Stimulated activated CD8-positive, alpha-beta memory T cell treated with anti-CD3 and anti-CD28 coated beads, Interleukin-15, amount 100 ng/mL, for 1 hour (primary cell): ENCODE measurements at regions not wholly inside any gene's neighbourhood (a gene's known extent, or its start where the extent isn't known, plus 50 kb on each side); places are given as distances from the start of the nearest gene placed in this dataset.
"Not testable (repeated sequence)": the region's sequence is repeated elsewhere in the genome, so short reads cannot be mapped to it uniquely, and the experiment has no call there.

Experiments
- DNase-seq: peaks from one replicate; pipeline ENCODE4 v3.0.0-alpha.2; 2020; ENCODE audit warnings: low read depth

DNA sequence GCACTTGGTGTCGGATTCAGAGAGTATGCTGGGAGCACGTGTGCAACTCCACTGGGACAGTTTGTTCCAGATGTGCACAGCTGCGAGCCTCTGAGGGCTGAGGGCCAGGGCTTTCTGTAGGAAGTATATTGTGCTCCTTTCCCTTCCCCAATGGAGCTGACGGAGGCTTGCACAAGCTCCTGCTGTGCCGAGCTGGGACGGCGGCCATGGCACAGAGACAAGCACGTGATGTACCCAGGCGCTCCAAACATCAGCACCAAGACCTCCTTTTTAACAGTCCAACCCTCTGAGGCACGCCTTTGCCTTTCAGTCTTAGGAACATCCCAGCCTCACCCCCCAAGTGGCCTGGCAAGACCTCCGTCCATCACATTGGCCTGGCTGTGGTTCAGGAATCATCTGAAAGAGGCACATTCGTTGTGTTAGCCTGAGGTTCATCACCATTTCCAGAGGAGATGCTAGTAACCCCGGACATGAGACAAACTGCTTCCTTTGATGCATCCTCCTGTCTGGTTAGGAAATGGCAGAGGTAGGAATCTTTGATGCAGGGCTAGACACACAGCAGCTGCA is 339.2 kb upstream of the KAZN start:
- DNase-seq: no peak

DNA sequence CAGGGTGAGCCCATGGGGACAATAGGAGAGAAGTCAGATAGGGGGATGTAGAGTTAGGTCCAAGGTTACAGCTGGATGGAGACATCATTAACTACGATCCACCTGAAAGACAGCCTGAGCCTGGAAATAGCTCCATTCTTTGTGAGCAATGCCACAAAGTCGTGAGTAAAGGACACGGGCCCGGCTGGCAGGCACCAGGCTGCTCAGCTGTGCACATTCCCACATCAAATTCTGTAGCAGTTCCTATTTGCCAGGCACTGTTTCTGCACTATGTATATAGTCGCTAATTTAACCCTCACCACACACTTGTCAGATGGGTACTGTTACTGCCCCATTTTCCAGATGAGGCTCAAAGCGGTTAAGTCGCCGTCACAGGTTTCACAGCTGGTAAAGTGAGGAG is 338.0 kb upstream of the KAZN start:
- no peak for DNase-seq

DNA sequence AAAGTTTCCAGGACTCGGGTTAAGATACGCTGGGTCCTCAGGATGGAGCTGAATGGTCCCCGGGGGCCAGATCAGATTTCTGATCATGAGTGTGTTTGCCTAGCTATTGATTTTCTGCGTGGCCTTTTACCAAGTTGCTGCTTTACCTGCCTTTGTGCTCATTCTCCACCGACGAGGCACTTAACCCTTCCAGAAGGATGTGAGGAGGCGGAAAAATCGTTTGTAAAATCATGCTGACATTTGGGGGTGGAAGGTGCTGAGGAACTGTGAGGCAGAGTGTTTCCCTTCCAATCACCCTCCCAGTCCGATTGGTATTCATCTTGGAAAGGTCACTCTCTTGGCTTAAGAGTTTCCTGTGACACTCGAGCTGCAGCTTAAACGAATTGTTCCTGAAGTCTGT is 337.1 kb upstream of the KAZN start:
- no peak for DNase-seq

DNA sequence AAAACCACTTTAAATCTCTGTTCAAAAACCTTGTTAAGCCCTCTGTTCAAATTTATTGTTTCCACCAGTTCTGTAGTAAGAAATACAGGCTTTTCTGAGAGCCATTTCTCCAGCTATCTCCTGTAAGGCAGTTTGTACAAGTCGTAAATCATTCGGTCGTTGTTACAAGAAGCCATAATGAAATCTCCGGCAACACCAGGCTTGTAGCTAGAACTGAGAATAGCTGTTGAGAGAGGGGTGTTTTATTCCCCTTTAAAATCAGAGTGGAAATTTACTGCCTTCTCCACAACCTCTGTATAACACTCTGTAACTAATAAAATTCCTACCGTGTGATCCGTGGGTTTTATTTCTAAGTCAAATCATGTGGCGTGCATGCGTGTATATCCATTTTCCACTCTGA is 335.8 kb upstream of the KAZN start:
- DNase-seq: no peak

- DNase-seq: no peak
Observed at GRCh38 chr1:14263225-14263624, 335.3 kb upstream of the KAZN start.

DNA sequence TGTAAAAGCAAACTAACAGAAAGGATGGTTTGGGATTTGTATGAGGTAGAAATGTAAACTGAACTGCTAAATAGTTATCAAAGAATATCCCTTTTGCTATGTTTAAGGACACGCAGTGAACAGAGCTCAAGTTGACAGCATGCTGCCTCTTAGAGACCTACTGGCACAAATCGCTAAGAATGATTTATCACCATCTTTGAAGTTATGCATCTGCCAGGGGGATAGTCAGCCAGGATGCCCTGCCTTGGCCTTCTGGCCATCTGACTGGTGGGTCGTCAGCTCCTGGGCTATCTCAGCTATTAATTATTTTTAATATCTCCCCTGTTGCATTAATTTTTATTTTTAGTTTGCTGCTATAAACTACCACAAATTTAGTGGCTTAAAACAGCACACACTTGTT is 334.8 kb upstream of the KAZN start:
- DNase-seq: no peak

GRCh38 chr1:14265495-14265894 is 333.0 kb upstream of the KAZN start:
- no peak for DNase-seq

GRCh38 chr1:14267991-14268390 is 330.5 kb upstream of the KAZN start:
- DNase-seq: no peak

GRCh38 chr1:14270821-14271220 is 327.7 kb upstream of the KAZN start:
- DNase-seq: no peak

- no peak for DNase-seq
Observed at GRCh38 chr1:14273811-14274210, 324.7 kb upstream of the KAZN start.

DNA sequence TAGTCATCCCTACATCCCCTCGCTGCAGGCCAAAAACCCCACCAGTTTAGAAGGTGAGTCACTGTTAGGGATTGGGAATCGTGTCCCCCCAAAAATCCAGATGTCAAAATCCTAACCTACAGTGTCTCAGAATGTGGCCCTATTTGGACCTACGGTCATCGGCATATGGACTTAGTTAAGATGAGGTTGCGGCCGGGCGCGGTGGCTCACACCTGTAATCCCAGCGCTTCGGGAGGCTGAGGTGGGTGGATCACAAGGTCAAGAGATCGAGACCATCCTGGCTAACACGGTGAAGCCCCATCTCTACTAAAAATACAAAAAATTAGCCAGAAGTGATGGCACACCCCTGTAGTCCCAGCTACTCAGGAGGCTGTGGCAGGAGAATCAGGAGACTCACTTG is 318.6 kb upstream of the KAZN start:
- not testable (repeated sequence) for DNase-seq

- no peak for DNase-seq
Observed at GRCh38 chr1:14280909-14281308, 317.6 kb upstream of the KAZN start.

DNA sequence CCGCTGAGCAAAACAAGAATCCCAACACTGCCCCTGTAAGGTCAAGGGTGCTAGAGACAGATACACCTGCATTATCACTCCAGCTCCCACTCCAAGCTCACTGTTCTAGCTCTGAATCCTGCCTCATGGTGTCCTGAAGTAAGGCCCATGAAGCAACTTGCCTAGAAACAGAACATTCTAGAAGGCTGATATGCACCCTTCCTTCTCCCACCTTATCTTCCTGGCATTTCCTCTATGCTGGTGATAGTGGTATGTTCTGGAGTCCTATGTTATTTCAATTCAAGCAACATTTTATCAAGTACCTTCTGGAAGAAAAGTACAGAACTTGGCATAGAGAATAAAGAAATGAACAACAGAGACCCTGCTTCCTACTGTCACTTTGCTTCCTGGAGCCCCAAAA is 317.1 kb upstream of the KAZN start:
- DNase-seq: no peak

DNA sequence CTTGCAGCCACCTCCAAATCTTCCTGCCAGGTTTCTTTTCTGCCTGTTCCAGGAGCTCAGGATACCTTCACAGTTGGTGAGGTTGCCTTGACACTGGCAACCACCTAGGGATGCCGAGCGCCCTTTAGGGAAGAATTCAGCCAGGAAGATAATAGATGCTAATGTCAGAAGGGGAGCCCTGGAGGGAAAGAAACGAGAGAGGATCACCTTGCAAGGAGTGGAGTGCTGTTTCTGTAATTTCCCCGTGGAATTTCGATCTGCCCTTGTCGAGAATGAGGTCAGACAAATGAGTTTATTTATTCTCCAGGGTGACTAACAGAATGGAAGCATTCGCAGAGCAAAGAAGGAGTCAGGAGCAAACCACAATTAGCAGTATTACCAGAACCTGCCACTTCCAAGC is 315.8 kb upstream of the KAZN start:
- DNase-seq: no peak

GRCh38 chr1:14285238-14285637 is 313.2 kb upstream of the KAZN start:
- no peak for DNase-seq

- not testable (repeated sequence) for DNase-seq
Observed at GRCh38 chr1:14291182-14291581, 307.3 kb upstream of the KAZN start.

DNA sequence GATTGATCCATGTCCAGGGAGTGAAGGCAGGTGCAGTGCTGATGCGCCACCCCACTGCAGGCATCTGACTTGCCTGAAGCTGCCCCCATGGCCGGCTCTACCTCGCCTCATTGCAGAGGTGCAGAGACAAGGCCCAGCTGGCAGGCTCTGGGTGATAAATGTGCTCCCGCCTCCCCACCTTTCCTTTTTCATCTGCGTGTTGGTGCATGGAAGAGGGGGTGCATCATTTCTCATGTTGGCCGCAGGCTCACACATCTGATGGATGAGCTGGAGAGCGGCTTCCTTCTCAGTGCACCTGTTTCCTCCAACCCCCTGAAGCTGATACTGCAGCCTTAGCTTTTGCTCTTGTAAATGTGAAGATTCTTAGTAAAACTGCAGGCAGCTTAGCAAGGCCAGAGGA is 306.0 kb upstream of the KAZN start:
- no peak for DNase-seq

- no peak for DNase-seq
Observed at GRCh38 chr1:14294006-14294405, 304.5 kb upstream of the KAZN start.

GRCh38 chr1:14294860-14295536 is 303.5 kb upstream of the KAZN start:
- DNase-seq: no peak

GRCh38 chr1:14296795-14297194 is 301.7 kb upstream of the KAZN start:
- DNase-seq: no peak

DNA sequence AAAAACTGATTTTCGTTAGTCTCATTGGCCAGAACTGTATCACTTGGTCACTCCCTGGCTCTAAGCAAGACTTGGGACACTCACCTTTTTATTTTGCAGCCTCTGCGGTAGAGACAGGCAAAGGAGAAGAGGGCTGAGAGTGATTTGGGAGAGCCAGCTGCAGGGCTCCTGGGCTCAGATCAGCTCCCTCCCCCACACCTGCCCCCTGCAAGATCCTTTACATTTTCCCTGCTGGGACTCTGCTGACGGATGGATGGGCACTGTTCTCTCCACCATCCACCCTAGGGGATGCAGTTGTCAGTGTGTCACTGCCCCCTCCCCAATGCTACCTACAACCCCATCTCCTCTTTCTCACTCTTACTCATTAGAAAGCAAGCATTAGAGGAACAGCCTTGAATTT is 301.1 kb upstream of the KAZN start:
- DNase-seq: no peak

DNA sequence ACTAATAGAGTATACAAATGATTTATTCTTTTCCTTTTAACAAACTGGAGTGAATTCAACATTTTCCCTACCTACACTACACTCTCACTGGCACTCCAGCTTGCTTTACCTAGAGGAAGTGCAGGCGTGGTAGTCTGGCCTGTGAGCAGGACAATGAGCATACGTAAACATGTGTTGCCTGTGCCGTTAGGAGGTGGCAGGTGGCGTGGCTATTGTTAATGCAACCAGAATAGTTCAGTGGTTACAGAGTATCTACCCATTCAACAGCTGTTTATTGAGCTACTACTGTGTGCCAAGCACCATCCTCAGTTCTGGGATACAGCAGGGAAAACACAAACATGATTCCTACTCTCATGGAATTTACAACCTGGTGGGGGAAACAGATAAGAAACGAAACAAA is 299.7 kb upstream of the KAZN start:
- DNase-seq: no peak

DNA sequence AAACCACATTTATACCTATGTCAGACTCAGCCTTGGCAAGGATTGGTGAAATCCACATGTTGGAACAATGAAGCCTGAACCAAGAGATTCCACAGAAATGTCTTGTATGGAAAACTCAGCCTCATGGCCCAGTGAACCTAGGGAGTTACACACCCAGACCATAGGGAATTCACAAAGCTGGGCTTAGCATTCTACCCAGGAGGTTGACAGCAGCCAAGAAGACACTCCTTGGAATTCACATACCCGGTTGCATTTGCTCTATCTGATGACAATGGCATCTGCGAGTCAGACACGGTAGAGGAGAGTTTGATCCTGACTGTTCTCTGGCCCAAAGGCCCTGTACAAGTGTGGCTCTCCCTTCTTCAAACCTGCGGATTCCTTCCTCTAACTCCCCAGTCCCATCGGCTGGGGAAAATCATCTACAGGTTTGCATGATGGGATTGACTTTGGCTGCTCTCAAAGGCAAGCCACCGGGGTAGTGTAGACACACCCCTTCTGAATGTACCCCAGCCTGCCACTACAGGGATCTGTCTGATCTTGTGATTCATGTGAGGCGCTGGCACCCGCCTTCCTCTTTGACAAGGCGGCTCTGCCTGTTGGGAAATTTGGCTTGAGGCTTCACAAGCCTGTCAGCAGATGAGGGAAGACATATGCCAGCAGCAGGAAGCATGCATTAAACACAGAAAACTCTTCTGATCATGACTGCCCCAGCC is 297.3 kb upstream of the KAZN start:
- DNase-seq: no peak

DNA sequence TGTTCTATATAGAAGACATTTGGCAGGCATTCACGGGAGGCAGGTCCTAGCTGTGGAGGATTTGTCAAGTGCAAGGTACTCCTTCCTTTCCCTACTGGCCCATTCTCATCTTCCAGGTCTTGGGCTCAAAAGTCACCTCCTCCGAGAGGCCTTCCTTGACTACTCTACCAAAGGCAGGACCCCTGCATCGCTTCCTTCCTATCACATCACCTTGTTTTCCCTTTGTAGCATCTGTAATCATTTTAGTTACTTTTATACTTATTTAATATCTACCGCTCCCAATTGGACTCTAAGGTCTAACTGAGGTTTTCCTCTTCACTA is 296.8 kb upstream of the KAZN start:
- no peak for DNase-seq
